ENCODE measurements at regions not wholly inside any gene's neighbourhood (a gene's known extent, or its start where the extent isn't known, plus 50 kb on each side); places are given as distances from the start of the nearest gene placed in this dataset.

GRCh38 chr4:164068392-164068791 is 573.9 kb downstream of the TMA16 start:
- Histone ChIP-seq H3K4me3 (ENCODE audit: low read depth, low read length) (no peak overlapping the region), H3K9me3 (ENCODE audit: control insufficient read depth, insufficient read depth, low read depth, low read length) (no peaks in the 10 kb centered on the region), H3K4me1 (ENCODE audit: control insufficient read depth, insufficient read depth, low read length) (no peaks in the 10 kb centered on the region), H3K36me3 (ENCODE audit: control insufficient read depth in 2 of 2, insufficient read depth in 1 of 2, low read length in 2 of 2) (no peaks in the 10 kb centered on the region), H3K27ac (ENCODE audit: extremely low read depth, low read depth, low read length) (no peak overlapping the region)
- no peak for TF ChIP-seq ZBTB1 (tag by site-specific recombination; IDR thresholded peaks at IDR 0.05)
- TF ChIP-seq AEBP2 (tag by site-specific recombination; IDR thresholded peaks at IDR 0.05; ENCODE audit: borderline replicate concordance): no peak
- TF ChIP-seq ZSCAN30 (tag by site-specific recombination; IDR thresholded peaks at IDR 0.05): no peak
- TF ChIP-seq HOXD13 (CRISPR knock-in tag; IDR thresholded peaks at IDR 0.05; ENCODE audit: borderline replicate concordance): no peak
- TF ChIP-seq ZNF266 (tag by site-specific recombination; IDR thresholded peaks at IDR 0.05; ENCODE audit: low read depth): no peak
- TF ChIP-seq PRDM2 (tag by site-specific recombination; IDR thresholded peaks at IDR 0.05; ENCODE audit: borderline replicate concordance): no peak
- TF ChIP-seq ZNF791 (tag by site-specific recombination; IDR thresholded peaks at IDR 0.05): no peak
- TF ChIP-seq ZNF302 (tag by site-specific recombination; IDR thresholded peaks at IDR 0.05; ENCODE audit: low read depth): no peak
- ChIA-PET POLR2A (no interaction called here), CTCF (no interaction called here)

- H3K36me3 ChIP-seq (ENCODE audit: control insufficient read depth in 2 of 2, insufficient read depth in 1 of 2, low read length in 2 of 2): no peaks in the 10 kb centered on the region
- no peak overlapping the region for H3K4me3 ChIP-seq (ENCODE audit: low read depth, low read length)
- ChIA-PET POLR2A (no interaction called here), CTCF (no interaction called here)
- no peaks in the 10 kb centered on the region for H3K9me3 ChIP-seq (ENCODE audit: control insufficient read depth, insufficient read depth, low read depth, low read length)
- no peak overlapping the region for H3K27ac ChIP-seq (ENCODE audit: extremely low read depth, low read depth, low read length)
- TF ChIP-seq ZNF350 (tag by site-specific recombination; IDR thresholded peaks at IDR 0.05) (no peak), ZNF202 (tag by site-specific recombination; IDR thresholded peaks at IDR 0.05; ENCODE audit: borderline replicate concordance) (no peak), ZNF639 (tag by site-specific recombination; IDR thresholded peaks at IDR 0.05) (no peak), ZNF670 (tag by site-specific recombination; IDR thresholded peaks at IDR 0.05; ENCODE audit: low read depth) (no peak), ZNF132 (tag by site-specific recombination; IDR thresholded peaks at IDR 0.05; ENCODE audit: borderline replicate concordance) (no peak), ZNF48 (tag by site-specific recombination; IDR thresholded peaks at IDR 0.05) (no peak), ZNF449 (tag by site-specific recombination; IDR thresholded peaks at IDR 0.05) (no peak), REST (tag by site-specific recombination; IDR thresholded peaks at IDR 0.05) (no peak), OSR2 (tag by site-specific recombination; IDR thresholded peaks at IDR 0.05) (no peak), TCF7L2 (IDR thresholded peaks at IDR 0.05; ENCODE audit: borderline replicate concordance, low read depth, low read length) (no peak)
- H3K4me1 ChIP-seq (ENCODE audit: control insufficient read depth, insufficient read depth, low read length): no peaks in the 10 kb centered on the region
Measured at GRCh38 chr4:164070625-164071024, 576.1 kb downstream of the TMA16 start.
